Fibroblast of skin of right quadriceps (primary cell): ENCODE measurements at regions not wholly inside any gene's neighbourhood (a gene's known extent, or its start where the extent isn't known, plus 50 kb on each side); places are given as distances from the start of the nearest gene placed in this dataset.

Source experiments
- DNase-seq: peaks from one replicate; pipeline ENCODE4 v3.0.0-alpha.2; 2013

DNA sequence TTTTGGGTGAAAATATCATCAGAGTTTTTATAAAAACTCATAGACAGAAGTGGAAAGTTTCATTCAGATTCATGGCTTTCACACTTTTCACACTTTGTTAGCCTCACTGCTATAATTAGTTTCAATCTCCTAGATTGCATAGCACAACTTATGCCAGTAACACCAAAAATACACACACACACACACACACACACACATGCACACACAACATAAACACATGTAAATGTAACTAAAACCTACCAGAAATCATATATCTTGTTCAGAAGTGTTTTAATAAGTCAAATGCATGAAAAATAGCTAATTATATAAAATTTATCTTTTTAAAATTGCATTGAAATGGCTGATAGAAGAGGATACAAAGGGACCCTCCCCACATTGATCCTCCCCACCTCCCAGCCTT is 347.8 kb upstream of the SLC35B3 start:
- DNase-seq: no peak

DNA sequence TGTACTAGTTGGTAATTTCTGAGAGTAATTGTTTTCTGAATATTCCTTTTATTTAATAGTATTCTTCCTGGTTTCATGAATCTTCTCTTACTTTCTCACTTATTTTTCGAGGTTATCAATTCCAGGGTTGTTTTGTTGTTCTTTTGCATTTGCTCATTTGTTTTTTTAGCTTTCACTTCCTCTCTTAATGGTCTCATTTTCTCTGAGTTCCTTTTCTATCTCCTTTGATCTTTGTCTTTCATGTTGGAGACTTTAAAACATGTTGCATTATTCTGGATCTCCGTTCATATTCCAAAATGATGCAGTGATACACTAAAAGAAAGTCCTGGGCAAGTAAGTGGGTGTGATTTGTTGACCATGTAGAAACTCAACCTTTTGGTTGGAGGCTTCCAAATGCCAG is 345.3 kb upstream of the SLC35B3 start:
- DNase-seq: no peak

GRCh38 chr6:8764733-8765132 is 329.4 kb upstream of the SLC35B3 start:
- no peak for DNase-seq

DNA sequence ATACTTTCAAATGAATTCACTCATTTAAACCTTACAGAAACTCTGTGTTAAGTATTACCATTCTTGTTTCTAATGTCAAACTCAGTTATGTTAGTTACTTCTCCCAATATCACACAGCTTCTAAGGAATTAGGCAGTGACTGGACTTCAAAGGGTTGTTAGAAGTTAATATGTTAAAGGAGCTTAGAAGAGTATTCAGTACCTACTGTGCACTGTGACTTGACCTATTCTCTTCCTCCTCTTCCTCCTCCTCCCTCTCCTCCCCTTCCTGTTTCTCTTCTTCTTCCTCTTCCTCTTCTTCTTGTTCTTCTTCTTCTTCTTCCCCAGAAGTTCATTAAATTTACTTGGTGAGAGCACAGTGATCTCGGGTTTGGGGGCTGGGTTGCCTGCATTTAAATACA is 325.6 kb upstream of the SLC35B3 start:
- no peak for DNase-seq

GRCh38 chr6:8758412-8758811 is 323.1 kb upstream of the SLC35B3 start:
- no peak for DNase-seq

- DNase-seq: no peak
Observed at GRCh38 chr6:8750627-8751026, 315.3 kb upstream of the SLC35B3 start.

- no peak for DNase-seq
Observed at GRCh38 chr6:8749465-8749864, 314.1 kb upstream of the SLC35B3 start.

GRCh38 chr6:8743170-8743745 is 307.9 kb upstream of the SLC35B3 start:
- DNase-seq: no peak

DNA sequence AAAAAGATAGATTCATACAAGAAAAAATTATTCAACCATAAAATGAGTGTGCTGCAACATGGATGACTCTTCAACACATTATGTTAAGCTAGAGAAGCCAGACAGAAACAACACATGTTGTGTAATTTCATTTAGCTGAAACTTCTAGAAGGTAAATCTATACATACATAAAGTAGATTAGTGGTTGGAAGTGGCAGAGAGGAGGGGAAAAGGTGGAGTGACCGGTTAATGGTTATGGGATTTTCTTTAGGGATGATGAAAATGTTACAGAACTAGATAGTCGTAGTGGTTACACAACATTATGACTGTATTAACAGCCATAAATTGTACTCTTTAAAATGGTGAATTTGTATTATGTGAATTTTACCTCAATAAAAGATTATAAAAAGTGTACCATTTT is 304.1 kb upstream of the SLC35B3 start:
- DNase-seq: no peak

DNA sequence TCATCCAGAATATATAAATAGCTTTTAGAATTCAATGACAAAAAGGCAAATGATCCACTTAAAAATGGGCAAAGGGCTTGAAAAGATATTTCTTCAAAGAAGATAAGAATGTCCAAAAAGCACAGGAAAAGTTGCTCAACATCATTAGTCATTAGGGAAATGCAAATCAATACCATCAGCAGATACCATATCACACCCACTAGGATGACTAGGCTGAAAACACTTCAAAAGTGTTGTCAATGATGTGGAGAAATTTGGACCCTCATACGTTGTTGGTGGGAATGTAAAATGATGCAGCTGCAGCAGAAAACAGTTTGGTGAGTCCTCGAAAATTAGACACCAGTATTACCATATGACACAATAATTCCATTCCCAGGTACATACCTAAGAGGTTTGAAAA is 303.6 kb upstream of the SLC35B3 start:
- DNase-seq: no peak

- DNase-seq: no peak
Observed at GRCh38 chr6:8736156-8736895, 301.0 kb upstream of the SLC35B3 start.

DNA sequence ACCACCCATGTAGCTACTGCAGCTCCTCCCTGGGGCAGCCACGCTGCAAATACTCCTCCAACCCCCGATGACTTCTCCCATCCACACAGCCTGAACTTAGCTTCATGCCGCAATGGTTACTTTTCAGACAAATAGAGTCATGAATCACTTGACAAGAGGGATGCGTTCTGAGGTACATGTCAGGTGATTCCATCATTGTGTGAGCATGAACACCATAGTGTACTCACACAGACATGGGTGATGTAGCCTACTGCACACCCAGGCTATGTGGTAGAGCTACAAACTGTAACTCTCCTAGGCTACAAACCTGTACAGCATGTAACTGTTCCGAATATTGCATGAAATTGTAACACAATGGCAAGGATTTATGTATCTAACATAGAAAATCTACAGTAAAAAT is 298.5 kb upstream of the SLC35B3 start:
- no peak for DNase-seq

DNA sequence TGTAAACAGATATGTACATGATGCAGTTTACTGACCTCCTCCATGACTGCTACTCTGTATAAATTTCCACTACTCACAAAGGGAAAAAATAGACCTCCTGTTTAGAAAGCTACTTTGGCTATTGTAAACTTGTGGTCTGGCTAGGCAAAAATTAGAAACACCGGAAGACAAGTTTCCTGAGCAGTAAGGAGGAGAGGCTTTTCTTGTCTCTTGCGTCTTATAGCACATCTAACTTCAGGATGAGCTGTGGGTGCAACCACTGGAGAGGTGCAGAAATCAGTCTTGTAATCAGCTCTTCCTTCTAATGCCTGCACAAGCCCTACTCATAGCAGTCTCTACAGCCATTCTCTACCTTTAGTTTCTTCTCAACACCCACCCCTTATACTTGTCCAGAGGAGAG is 296.5 kb upstream of the SLC35B3 start:
- DNase-seq: no peak

DNA sequence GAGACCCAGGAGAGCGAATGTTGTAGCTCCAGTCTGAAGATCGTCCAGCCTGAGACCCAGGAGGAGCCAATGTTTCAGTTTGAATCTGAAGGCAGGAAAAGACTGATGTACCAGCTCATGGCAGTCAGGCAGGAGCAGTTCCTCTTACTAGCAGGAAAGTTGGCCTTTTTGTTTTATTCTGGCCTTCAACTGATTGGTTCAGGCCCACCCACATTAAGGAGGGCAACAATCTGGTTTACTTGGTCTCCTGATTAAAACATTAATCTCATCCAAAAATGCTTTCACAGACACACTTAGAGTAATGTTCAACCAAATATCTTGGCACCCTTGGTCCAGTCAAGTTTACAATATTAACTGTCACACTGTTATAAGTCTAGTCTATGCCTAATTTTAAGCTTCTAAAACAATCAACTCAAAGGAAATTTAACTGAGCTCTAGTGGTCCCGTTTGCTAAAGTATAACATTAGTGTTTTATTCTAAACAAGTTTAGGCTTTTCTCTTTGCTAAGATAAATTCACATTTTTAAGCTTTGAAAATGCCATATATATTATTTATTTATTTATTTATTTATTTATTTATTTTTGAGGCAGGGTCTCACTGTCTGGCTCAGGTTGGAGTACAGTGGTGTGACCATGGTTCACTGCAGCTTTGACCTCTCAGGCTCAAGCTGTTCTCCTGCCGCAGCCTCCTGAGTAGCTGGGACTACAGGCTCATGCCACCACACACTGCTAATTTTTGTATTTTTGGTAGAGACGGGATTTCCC is 275.5 kb upstream of the SLC35B3 start:
- no peak for DNase-seq

DNA sequence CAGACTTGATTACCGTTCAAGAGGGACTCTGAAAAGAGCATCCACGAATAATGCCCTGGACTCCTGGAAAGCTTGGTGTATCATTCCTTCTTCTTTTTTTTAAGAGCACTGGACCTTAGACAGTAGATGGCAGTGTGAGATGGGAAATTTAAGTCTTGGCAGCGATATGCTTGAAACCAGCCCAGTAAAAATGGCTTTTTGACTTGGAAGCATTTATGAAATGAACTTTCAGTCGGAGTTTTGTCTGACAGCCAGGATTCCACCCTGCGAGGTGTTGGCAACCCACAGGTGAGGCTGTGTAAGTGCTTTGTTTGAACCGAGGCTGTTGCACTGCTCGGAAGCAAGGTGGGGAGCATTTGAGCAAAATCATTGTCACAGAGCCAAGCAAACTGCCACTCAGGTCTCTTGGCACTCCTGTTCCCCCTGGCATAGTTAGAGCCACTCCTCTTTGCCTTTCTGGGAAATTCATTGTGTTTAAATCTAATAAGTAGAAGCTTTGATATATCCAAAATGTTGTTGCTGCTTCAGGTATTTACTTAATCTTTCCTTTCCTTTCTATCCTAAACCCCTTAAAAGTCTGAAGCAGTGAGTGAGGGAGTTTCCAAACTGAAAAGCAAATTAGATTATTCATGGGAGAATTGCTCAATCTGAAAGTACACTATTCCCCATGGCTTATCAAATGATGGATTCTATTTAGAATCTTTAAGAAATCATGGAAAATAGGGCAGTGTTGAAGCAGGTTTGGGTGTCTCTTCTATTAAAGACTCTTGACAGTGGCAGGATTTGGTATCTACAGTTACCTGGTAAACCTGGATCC is 272.8 kb upstream of the SLC35B3 start:
- DNase-seq: peak; percentile 1

- no peak for DNase-seq
Observed at GRCh38 chr6:8707369-8707768, 272.0 kb upstream of the SLC35B3 start.

- no peak for DNase-seq
Observed at GRCh38 chr6:8705435-8706020, 270.2 kb upstream of the SLC35B3 start.

- no peak for DNase-seq
Observed at GRCh38 chr6:8703059-8703458, 267.7 kb upstream of the SLC35B3 start.

GRCh38 chr6:8688821-8689220 is 253.5 kb upstream of the SLC35B3 start:
- no peak for DNase-seq

GRCh38 chr6:8686077-8686476 is 250.7 kb upstream of the SLC35B3 start:
- DNase-seq: no peak

DNA sequence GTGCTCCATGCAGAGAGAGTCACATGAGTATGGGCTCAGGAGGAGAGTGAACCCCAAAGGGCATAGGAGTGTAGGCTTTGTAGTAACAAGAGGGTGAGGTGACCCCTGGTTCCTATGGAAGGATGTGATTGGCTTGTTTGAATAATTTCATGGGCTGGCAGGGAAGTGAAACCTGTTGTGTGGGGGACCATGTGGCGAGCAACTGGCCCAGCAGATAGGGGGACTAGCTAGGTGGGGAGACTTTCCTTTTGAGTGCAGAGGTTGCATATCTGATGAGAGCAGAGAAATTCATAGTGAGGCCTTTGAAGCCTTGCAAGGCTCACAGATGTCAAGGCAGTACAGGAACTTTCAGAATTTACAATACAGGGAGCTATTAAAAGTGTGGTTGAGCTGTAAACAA is 247.9 kb upstream of the SLC35B3 start:
- no peak for DNase-seq

DNA sequence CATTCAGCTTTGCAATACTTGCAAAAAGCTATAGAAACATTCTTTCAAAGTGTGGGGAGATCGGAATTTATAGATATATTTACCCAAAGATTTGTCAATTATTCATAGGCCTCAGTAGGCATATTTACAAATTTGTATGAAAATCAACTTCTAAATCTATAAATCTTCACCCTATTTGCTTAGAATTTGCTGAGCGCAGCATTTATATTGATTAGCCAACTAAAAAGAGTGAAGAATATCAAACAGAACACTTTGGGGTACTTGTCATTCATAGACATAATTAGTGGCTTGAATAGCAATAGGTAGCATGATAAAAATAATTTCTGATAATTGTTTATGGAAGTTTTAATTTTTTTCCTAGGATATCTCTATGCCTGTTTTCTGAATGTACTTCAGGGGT is 244.5 kb upstream of the SLC35B3 start:
- no peak for DNase-seq

GRCh38 chr6:8678466-8678865 is 243.1 kb upstream of the SLC35B3 start:
- no peak for DNase-seq
